ENCODE measurements at regions not wholly inside any gene's neighbourhood (a gene's known extent, or its start where the extent isn't known, plus 50 kb on each side); places are given as distances from the start of the nearest gene placed in this dataset.
A peak's percentile ranks its signal among the peaks of the same experiment; 100 is the strongest.

DNA sequence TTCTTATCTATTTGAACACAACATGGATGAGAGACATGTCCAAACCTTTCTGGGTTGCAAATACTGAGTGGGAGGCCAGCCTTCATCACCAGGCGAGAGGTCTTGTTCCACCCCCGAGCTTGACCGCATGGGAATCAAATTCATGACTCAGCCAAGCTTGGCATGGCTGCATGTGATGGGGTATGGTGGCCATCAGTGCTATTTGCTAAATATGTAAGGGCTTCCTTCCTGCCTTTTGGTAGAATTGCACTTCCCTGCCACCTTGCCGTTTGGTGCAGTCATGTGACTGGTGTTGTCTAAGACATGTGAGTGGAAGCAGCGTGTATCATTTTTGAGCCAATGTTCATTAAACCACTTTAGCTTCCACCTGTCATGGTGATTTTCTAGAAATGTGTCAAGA, 508.9 kb upstream of the SULF2 start:
- Mint-ChIP-seq H3K27me3 (ENCODE audit: insufficient read depth, unreplicated experiment) (no peaks in the 10 kb centered on the region), H3K36me3 (ENCODE audit: insufficient read depth, unreplicated experiment) (peaks cover 16% of the 10 kb centered on the region), H3K27ac (ENCODE audit: unreplicated experiment) (peak overlapping the region; percentile 95), H3K9me3 (ENCODE audit: unreplicated experiment) (peaks cover 14% of the 10 kb centered on the region), H3K4me1 (ENCODE audit: low read depth, unreplicated experiment) (peaks cover 59% of the 10 kb centered on the region), H3K4me3 (ENCODE audit: unreplicated experiment) (peak overlapping the region; percentile 20)
- Histone ChIP-seq H3K27me3 (replicated peaks; ENCODE audit: control insufficient read depth, insufficient read depth, low read length) (no peaks in the 10 kb centered on the region), H3K9me3 (no peaks in the 10 kb centered on the region), H3K36me3 (ENCODE audit: control insufficient read depth, insufficient read depth, low read length) (no peaks in the 10 kb centered on the region), H3K4me3 (ENCODE audit: low read depth, low read length) (no peak overlapping the region), H3K4me1 (peaks cover 41% of the 10 kb centered on the region)
- BruUV-seq (replicated peaks): no TSS peak
- TF ChIP-seq, protein P1, sequence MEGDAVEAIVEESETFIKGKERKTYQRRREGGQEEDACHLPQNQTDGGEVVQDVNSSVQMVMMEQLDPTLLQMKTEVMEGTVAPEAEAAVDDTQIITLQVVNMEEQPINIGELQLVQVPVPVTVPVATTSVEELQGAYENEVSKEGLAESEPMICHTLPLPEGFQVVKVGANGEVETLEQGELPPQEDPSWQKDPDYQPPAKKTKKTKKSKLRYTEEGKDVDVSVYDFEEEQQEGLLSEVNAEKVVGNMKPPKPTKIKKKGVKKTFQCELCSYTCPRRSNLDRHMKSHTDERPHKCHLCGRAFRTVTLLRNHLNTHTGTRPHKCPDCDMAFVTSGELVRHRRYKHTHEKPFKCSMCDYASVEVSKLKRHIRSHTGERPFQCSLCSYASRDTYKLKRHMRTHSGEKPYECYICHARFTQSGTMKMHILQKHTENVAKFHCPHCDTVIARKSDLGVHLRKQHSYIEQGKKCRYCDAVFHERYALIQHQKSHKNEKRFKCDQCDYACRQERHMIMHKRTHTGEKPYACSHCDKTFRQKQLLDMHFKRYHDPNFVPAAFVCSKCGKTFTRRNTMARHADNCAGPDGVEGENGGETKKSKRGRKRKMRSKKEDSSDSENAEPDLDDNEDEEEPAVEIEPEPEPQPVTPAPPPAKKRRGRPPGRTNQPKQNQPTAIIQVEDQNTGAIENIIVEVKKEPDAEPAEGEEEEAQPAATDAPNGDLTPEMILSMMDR (IDR thresholded peaks at IDR 0.05; ENCODE audit: insufficient read depth in 1 of 2, low read depth in 1 of 2, low read length in 1 of 2, severe bottlenecking in 1 of 2, unreplicated experiment in 1 of 2): no peak
- DNase-seq: peak in 1 of 2 experiments; percentile 36
- intact Hi-C loops (cut with micrococcal nuclease; ENCODE audit: unreplicated experiment): loop anchor here (2.0 kb wide), 1 partner anchor 103 kb away; no protein-coding TSS in a partner anchor
- CTCF ChIA-PET: interaction anchor here (1.6 to 2.7 kb wide), 4 partner anchors 104 to 1094 kb away, joined by 4 to 80 read pairs (median 18); partner anchors contain the start of gene SULF2
- POLR2A ChIA-PET: no interaction called here

DNA sequence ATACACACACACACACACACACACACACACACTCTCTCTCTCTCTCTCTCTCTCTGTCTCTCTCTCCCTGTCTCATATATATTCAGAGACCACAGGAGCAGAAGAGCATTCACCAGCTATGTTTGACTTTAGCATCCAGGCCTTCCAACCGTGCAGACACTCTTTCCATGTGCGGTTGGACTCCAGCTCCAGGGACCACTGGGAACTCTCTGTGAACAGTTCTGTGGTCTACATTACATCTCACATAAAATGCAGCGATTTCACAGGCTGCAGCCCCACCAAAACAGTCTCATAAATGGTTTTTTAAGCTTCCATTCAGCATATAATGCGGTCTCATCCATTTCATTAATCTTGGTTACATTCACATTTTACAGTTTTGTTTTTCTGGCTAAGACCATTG, 508.4 kb upstream of the SULF2 start:
- no peaks in the 10 kb centered on the region for H3K27me3 Mint-ChIP-seq (ENCODE audit: insufficient read depth, unreplicated experiment)
- Histone ChIP-seq H3K27me3 (replicated peaks; ENCODE audit: control insufficient read depth, insufficient read depth, low read length) (no peaks in the 10 kb centered on the region), H3K36me3 (ENCODE audit: control insufficient read depth, insufficient read depth, low read length) (no peaks in the 10 kb centered on the region), H3K9me3 (no peaks in the 10 kb centered on the region), H3K4me3 (ENCODE audit: low read depth, low read length) (no peak overlapping the region), H3K4me1 (peaks cover 41% of the 10 kb centered on the region)
- H3K27ac Mint-ChIP-seq (ENCODE audit: unreplicated experiment): peak overlapping the region; percentile 37
- peaks cover 14% of the 10 kb centered on the region for H3K9me3 Mint-ChIP-seq (ENCODE audit: unreplicated experiment)
- peaks cover 16% of the 10 kb centered on the region for H3K36me3 Mint-ChIP-seq (ENCODE audit: insufficient read depth, unreplicated experiment)
- DNase-seq: peak in 1 of 2 experiments; percentile 9
- no peak overlapping the region for H3K4me3 Mint-ChIP-seq (ENCODE audit: unreplicated experiment)
- BruUV-seq (replicated peaks): no TSS peak
- CTCF ChIA-PET: interaction anchor here (0.6 to 2.6 kb wide), 2 partner anchors 104 to 838 kb away, joined by 3 to 30 read pairs; no protein-coding TSS in a partner anchor
- peaks cover 54% of the 10 kb centered on the region for H3K4me1 Mint-ChIP-seq (ENCODE audit: low read depth, unreplicated experiment)
- TF ChIP-seq, protein P1 (IDR thresholded peaks at IDR 0.05; ENCODE audit: insufficient read depth in 1 of 2, low read depth in 1 of 2, low read length in 1 of 2, severe bottlenecking in 1 of 2, unreplicated experiment in 1 of 2): no peak
- intact Hi-C loops (cut with micrococcal nuclease; ENCODE audit: unreplicated experiment): loop anchor here (2.0 kb wide), 1 partner anchor 103 kb away; no protein-coding TSS in a partner anchor
- POLR2A ChIA-PET: no interaction called here

DNA sequence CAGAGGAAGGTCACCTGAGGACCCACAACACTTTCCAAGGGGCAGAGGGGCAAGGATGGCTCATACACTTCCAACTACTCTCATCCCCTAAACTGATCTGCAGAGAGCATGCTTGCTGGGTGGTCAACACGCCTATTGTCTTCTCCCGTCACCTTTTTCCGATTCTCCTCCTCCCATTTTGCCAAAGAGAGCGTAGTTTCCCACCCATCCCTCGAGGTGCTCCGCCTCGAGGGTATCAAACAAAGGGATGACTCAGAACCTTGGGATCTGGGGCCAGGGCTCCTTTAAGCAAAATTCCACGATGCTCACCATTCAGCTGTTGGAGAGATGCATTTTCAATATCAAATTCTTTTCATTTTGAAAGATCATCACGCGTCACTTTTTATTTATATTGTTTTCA, 507.5 kb upstream of the SULF2 start:
- H3K27me3 ChIP-seq (replicated peaks; ENCODE audit: control insufficient read depth, insufficient read depth, low read length): no peaks in the 10 kb centered on the region
- ChIA-PET POLR2A (no interaction called here), CTCF (no interaction called here)
- Mint-ChIP-seq H3K36me3 (ENCODE audit: insufficient read depth, unreplicated experiment) (peaks cover 16% of the 10 kb centered on the region), H3K4me3 (ENCODE audit: unreplicated experiment) (no peak overlapping the region), H3K9me3 (ENCODE audit: unreplicated experiment) (peaks cover 14% of the 10 kb centered on the region), H3K27ac (ENCODE audit: unreplicated experiment) (peak overlapping the region; percentile 7), H3K27me3 (ENCODE audit: insufficient read depth, unreplicated experiment) (no peaks in the 10 kb centered on the region), H3K4me1 (ENCODE audit: low read depth, unreplicated experiment) (peaks cover 57% of the 10 kb centered on the region)
- no TSS peak for BruUV-seq (replicated peaks)
- TF ChIP-seq, protein P1 (IDR thresholded peaks at IDR 0.05; ENCODE audit: insufficient read depth in 1 of 2, low read depth in 1 of 2, low read length in 1 of 2, severe bottlenecking in 1 of 2, unreplicated experiment in 1 of 2): no peak
- DNase-seq: peak in 1 of 2 experiments; percentile 44
- H3K4me3 ChIP-seq (ENCODE audit: low read depth, low read length): no peak overlapping the region
- peaks cover 44% of the 10 kb centered on the region for H3K4me1 ChIP-seq
- H3K36me3 ChIP-seq (ENCODE audit: control insufficient read depth, insufficient read depth, low read length): no peaks in the 10 kb centered on the region
- intact Hi-C loops (cut with micrococcal nuclease; ENCODE audit: unreplicated experiment): no loop called here
- no peaks in the 10 kb centered on the region for H3K9me3 ChIP-seq

All from Caco-2 (cell line).